ENCODE measurements at regions not wholly inside any gene's neighbourhood (a gene's known extent, or its start where the extent isn't known, plus 50 kb on each side); places are given as distances from the start of the nearest gene placed in this dataset.

DNA sequence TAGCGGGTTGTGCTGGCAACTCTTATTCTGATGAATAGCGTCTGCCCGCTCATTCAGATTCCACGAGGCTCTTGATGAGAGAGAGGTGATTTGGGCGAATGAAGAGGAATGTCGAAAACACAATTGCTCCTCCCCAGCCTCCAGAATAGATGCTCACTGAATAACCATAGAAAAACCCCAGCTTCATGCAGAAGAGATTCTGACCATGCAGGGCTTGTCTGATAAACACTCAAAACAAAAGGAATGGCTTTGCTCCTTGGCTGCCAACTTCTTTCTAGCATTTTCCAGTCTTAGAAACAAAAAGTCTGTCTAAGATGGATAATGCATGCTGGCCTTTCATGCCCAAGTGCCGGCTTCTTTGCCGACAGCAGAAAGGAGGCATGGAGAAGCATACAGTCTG, 569.5 kb downstream of the MN1 start:
- DNase-seq (no peak), FAIRE-seq (no peak)
- H3K36me3 ChIP-seq (ENCODE audit: control insufficient read depth in 2 of 3, insufficient read depth in 3 of 3, low read length in 3 of 3): no peaks in the 10 kb centered on the region
- intact Hi-C loops (cut with DNase I): no loop called here
- H3K27me3 ChIP-seq (ENCODE audit: control insufficient read depth, insufficient read depth, low read length): no peaks in the 10 kb centered on the region
- no peaks in the 10 kb centered on the region for H3K4me1 ChIP-seq (ENCODE audit: control insufficient read depth in 2 of 3, insufficient read depth in 2 of 3, low read depth in 1 of 3, low read length in 3 of 3)
- TF ChIP-seq, protein P1, sequence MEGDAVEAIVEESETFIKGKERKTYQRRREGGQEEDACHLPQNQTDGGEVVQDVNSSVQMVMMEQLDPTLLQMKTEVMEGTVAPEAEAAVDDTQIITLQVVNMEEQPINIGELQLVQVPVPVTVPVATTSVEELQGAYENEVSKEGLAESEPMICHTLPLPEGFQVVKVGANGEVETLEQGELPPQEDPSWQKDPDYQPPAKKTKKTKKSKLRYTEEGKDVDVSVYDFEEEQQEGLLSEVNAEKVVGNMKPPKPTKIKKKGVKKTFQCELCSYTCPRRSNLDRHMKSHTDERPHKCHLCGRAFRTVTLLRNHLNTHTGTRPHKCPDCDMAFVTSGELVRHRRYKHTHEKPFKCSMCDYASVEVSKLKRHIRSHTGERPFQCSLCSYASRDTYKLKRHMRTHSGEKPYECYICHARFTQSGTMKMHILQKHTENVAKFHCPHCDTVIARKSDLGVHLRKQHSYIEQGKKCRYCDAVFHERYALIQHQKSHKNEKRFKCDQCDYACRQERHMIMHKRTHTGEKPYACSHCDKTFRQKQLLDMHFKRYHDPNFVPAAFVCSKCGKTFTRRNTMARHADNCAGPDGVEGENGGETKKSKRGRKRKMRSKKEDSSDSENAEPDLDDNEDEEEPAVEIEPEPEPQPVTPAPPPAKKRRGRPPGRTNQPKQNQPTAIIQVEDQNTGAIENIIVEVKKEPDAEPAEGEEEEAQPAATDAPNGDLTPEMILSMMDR (IDR thresholded peaks at IDR 0.05; ENCODE audit: borderline replicate concordance, extremely low read depth, insufficient read depth): no peak
- H3K27ac ChIP-seq (ENCODE audit: low read depth in 2 of 2, low read length in 2 of 2): no peak overlapping the region
- H3K4me3 ChIP-seq (ENCODE audit: low read length in 3 of 3): no peak overlapping the region
- H3K9me3 ChIP-seq (ENCODE audit: control insufficient read depth in 2 of 3, insufficient read depth in 1 of 3, low read length in 3 of 3): peaks cover 0 to 6% (median 2%) of the 10 kb centered on the region in 3 donors
- no peak overlapping the region for H3K9ac ChIP-seq (ENCODE audit: low read length in 3 of 3)

DNA sequence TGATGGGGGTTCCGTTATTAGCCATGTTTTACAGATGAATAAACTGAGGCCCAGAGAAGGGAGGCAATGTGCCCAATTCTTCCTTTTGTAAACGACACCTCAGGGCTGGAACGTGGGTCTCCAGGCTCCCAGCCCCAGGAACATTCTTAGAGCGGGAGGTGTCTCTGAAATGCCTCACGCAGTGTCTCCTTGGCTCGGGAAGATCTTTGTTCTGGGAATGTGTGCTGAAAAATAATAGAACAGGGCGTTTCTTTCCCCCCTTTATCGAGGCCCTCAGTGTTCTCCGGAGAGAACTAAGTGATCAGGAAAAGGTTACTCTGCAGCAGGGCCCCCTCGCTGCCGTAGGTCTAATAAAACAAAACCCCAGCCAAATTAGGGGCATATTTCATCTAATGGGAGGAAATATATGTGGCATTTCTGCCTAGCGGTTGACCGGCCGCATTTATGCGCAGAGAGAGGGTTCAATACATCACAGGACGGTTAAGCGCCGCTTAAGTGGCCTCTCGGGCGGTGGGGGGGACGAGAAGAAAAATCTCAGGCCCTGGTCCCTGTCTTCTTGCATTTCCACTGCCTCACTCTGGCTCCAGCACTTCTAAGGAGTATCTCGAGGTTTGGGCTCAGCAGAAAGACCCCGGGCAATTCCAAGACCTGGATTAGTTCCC, 564.3 kb downstream of the MN1 start:
- Histone ChIP-seq H3K36me3 (ENCODE audit: control insufficient read depth in 2 of 3, insufficient read depth in 3 of 3, low read length in 3 of 3) (no peaks in the 10 kb centered on the region), H3K9me3 (ENCODE audit: control insufficient read depth in 2 of 3, insufficient read depth in 1 of 3, low read length in 3 of 3) (no peaks in the 10 kb centered on the region), H3K27ac (ENCODE audit: low read depth in 2 of 2, low read length in 2 of 2) (no peak overlapping the region), H3K4me1 (ENCODE audit: control insufficient read depth in 2 of 3, insufficient read depth in 2 of 3, low read depth in 1 of 3, low read length in 3 of 3) (peaks cover 0 to 3% (median 2%) of the 10 kb centered on the region in 3 donors), H3K27me3 (ENCODE audit: control insufficient read depth, insufficient read depth, low read length) (no peaks in the 10 kb centered on the region), H3K4me3 (ENCODE audit: low read length in 3 of 3) (no peak overlapping the region), H3K9ac (ENCODE audit: low read length in 3 of 3) (no peak overlapping the region)
- DNase-seq (peak in 1 of 5 donors; percentile 31), FAIRE-seq (no peak)
- TF ChIP-seq, protein P1 (IDR thresholded peaks at IDR 0.05; ENCODE audit: borderline replicate concordance, extremely low read depth, insufficient read depth): no peak
- intact Hi-C loops (cut with DNase I): no loop called here

DNA sequence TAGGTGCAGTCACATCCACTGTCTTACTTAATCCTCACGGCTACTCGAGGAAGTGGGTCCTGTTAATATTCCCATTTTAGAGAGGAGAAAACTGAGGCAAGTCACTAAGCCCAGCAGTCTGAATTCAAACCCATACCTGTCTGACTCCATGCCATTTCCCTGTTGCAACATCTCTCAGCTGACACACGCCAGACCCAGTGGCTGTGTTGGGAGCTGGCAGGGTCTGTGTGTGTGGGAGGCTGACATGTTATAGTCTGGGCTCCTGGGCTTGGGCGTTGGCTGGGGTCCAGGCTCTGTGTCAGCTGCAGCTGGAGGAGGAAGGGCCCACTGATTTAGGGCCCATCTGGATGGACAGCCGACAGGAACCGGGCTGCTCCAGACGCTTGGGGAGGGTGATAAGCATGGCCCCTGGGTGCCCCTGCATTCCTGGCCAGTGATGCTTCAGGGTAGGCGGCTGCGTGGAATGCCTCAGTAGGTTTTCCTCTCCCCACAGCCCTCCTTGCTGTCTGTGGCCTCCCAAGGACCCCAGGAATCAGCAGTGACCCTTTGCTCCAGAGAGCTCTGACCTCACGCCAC, 562.5 kb downstream of the MN1 start:
- H3K27me3 ChIP-seq (ENCODE audit: control insufficient read depth, insufficient read depth, low read length): no peaks in the 10 kb centered on the region
- no peak for FAIRE-seq
- H3K9ac ChIP-seq (ENCODE audit: low read length in 3 of 3): no peak overlapping the region
- peak overlapping the region in 1 of 2 donors; percentile 41 for H3K27ac ChIP-seq (ENCODE audit: low read depth in 2 of 2, low read length in 2 of 2)
- no peaks in the 10 kb centered on the region for H3K36me3 ChIP-seq (ENCODE audit: control insufficient read depth in 2 of 3, insufficient read depth in 3 of 3, low read length in 3 of 3)
- intact Hi-C loops (cut with DNase I): no loop called here
- H3K4me3 ChIP-seq (ENCODE audit: low read length in 3 of 3): no peak overlapping the region
- DNase-seq: peak; percentile 84 to 91 (median 84)
- H3K9me3 ChIP-seq (ENCODE audit: control insufficient read depth in 2 of 3, insufficient read depth in 1 of 3, low read length in 3 of 3): no peaks in the 10 kb centered on the region
- peaks cover 0 to 3% (median 2%) of the 10 kb centered on the region in 3 donors for H3K4me1 ChIP-seq (ENCODE audit: control insufficient read depth in 2 of 3, insufficient read depth in 2 of 3, low read depth in 1 of 3, low read length in 3 of 3)
- TF ChIP-seq, protein P1 (IDR thresholded peaks at IDR 0.05; ENCODE audit: borderline replicate concordance, extremely low read depth, insufficient read depth): no peak

Measured in kidney (tissue), 13 donors.